DMS153 treated with DMSO at 0.1 percent for 48 hours (cell line): ENCODE measurements at regions not wholly inside any gene's neighbourhood (a gene's known extent, or its start where the extent isn't known, plus 50 kb on each side); places are given as distances from the start of the nearest gene placed in this dataset.

ENCODE experiments used
- DNase-seq: peaks from one replicate; lab custom pipeline; 2025; ENCODE audit not compliant: unreplicated experiment; lab: John Stamatoyannopoulos, UW

- DNase-seq: no peak
These were observed 184.7 kb upstream of the PRICKLE1 start for GRCh38 chr12:42774238-42774637.

- DNase-seq: no peak
These were observed 180.7 kb upstream of the PRICKLE1 start for GRCh38 chr12:42770261-42770660.

GRCh38 chr12:42769455-42769854 lies 179.9 kb upstream of the PRICKLE1 start:
- DNase-seq: no peak

GRCh38 chr12:42767998-42768397 lies 178.5 kb upstream of the PRICKLE1 start:
- DNase-seq: no peak

GRCh38 chr12:42767326-42767954 lies 177.9 kb upstream of the PRICKLE1 start:
- DNase-seq: no peak

- no peak for DNase-seq
These were observed 177.2 kb upstream of the PRICKLE1 start for GRCh38 chr12:42766754-42767153.

- no peak for DNase-seq
These were observed 176.5 kb upstream of the PRICKLE1 start for GRCh38 chr12:42766026-42766425.

GRCh38 chr12:42763682-42764081 lies 174.1 kb upstream of the PRICKLE1 start:
- no peak for DNase-seq

GRCh38 chr12:42762395-42762925 lies 172.9 kb upstream of the PRICKLE1 start:
- no peak for DNase-seq

- no peak for DNase-seq
These were observed 172.2 kb upstream of the PRICKLE1 start for GRCh38 chr12:42761601-42762350.

GRCh38 chr12:42761086-42761485 lies 171.5 kb upstream of the PRICKLE1 start:
- no peak for DNase-seq

- DNase-seq: no peak
These were observed 171.0 kb upstream of the PRICKLE1 start for GRCh38 chr12:42760550-42760949.

GRCh38 chr12:42759622-42760273 lies 170.2 kb upstream of the PRICKLE1 start:
- no peak for DNase-seq

- DNase-seq: no peak
These were observed 169.3 kb upstream of the PRICKLE1 start for GRCh38 chr12:42758806-42759205.

GRCh38 chr12:42757624-42758119 lies 168.1 kb upstream of the PRICKLE1 start:
- no peak for DNase-seq

- DNase-seq: no peak
These were observed 167.5 kb upstream of the PRICKLE1 start for GRCh38 chr12:42756841-42757623.

- no peak for DNase-seq
These were observed 160.8 kb upstream of the PRICKLE1 start for GRCh38 chr12:42750356-42750755.

- DNase-seq: no peak
These were observed 159.7 kb upstream of the PRICKLE1 start for GRCh38 chr12:42749239-42749638.

GRCh38 chr12:42744539-42745182 lies 155.1 kb upstream of the PRICKLE1 start:
- no peak for DNase-seq

GRCh38 chr12:42742716-42743115 lies 153.2 kb upstream of the PRICKLE1 start:
- DNase-seq: no peak
